HAP-1 (cell line): ENCODE measurements at regions not wholly inside any gene's neighbourhood (a gene's known extent, or its start where the extent isn't known, plus 50 kb on each side); places are given as distances from the start of the nearest gene placed in this dataset.
A peak's percentile ranks its signal among the peaks of the same experiment; 100 is the strongest.

Source experiments
- DNase-seq, 2 experiments: peaks; one replicate each; pipeline ENCODE4 v3.0.0-alpha.2; 2016 to 2020; ENCODE audit warnings: low spot score in 2 of 2
- H3K27me3 ChIP-seq: fragments of 250-450 bp; sonication (Bioruptor Pico); 2 replicates; pipeline ENCODE4 v1.5.1; 2020; ENCODE audit warnings: low read depth, mild to moderate bottlenecking, moderate library complexity
- H3K36me3 ChIP-seq: fragments of 250-450 bp; sonication (Bioruptor Pico); replicated peaks from 2 replicates; pipeline ENCODE4 v1.5.1; 2020; ENCODE audit warnings: mild to moderate bottlenecking
- H3K4me1 ChIP-seq: fragments of 250-450 bp; sonication (Bioruptor Pico); 2 replicates; pipeline ENCODE4 v1.5.1; 2020; ENCODE audit warnings: mild to moderate bottlenecking
- H3K4me3 ChIP-seq: fragments of 250-450 bp; sonication (Bioruptor Pico); 2 replicates; pipeline ENCODE4 v1.5.1; 2020; ENCODE audit warnings: mild to moderate bottlenecking, moderate library complexity
- H3K9me3 ChIP-seq: fragments of 250-450 bp; sonication (Bioruptor Pico); 2 replicates; pipeline ENCODE4 v1.5.1; 2020; ENCODE audit warnings: mild to moderate bottlenecking, moderate library complexity
- in situ Hi-C: fragments of 300-500 bp; cut with MboI; formaldehyde crosslinking; loops from 3 replicates; pipeline ENCODE4 v1.14.3; 2020; ENCODE audit warnings: low sequenced_read_pairs, inconsistent platforms, mixed read lengths

GRCh38 chr10:111432588-111432987 is 355.8 kb downstream of the ADRA2A start:
- in situ Hi-C loops = no loop called here
- Histone ChIP-seq H3K4me3 (no peak overlapping the region), H3K9me3 (no peaks in the 10 kb centered on the region), H3K4me1 (no peaks in the 10 kb centered on the region), H3K36me3 (no peaks in the 10 kb centered on the region), H3K27me3 (no peaks in the 10 kb centered on the region)
- peak in 1 of 2 experiments; percentile 52 for DNase-seq

- H3K4me3 ChIP-seq = no peak overlapping the region
- no peak for DNase-seq
- in situ Hi-C loops = no loop called here
- no peaks in the 10 kb centered on the region for H3K4me1 ChIP-seq
- H3K9me3 ChIP-seq = no peaks in the 10 kb centered on the region
- no peaks in the 10 kb centered on the region for H3K27me3 ChIP-seq
- H3K36me3 ChIP-seq = no peaks in the 10 kb centered on the region
Measured at GRCh38 chr10:111435871-111436270, 359.0 kb downstream of the ADRA2A start.

- Histone ChIP-seq H3K36me3 (no peaks in the 10 kb centered on the region), H3K4me3 (no peak overlapping the region), H3K9me3 (no peaks in the 10 kb centered on the region), H3K27me3 (no peaks in the 10 kb centered on the region), H3K4me1 (no peaks in the 10 kb centered on the region)
- in situ Hi-C loops = no loop called here
- no peak for DNase-seq
Measured at GRCh38 chr10:111439034-111439842, 362.4 kb downstream of the ADRA2A start.

DNA sequence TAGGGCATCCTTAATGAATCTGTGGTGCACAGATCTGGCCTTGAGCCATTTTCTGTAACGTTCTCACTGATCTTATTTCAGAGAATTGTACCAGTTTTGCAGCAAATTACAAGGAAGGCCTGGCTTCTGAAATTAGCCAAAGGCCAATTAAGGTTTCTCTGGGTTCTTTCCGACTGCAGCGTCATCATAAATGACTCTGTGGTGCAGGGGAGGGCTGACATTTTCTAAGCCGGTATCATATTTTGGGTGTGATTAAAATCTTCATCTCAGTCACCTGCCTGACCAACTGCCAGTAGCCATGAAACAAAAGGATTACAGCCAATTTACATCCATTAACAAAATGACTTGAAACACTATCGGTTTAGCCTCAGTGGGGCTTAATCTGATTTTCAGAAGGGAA is 363.7 kb downstream of the ADRA2A start:
- no peaks in the 10 kb centered on the region for H3K4me1 ChIP-seq
- no peak for DNase-seq
- in situ Hi-C loops = no loop called here

GRCh38 chr10:111445667-111446066 is 368.8 kb downstream of the ADRA2A start:
- in situ Hi-C loops = no loop called here
- no peak overlapping the region for H3K4me3 ChIP-seq
- no peak for DNase-seq
- H3K36me3 ChIP-seq = no peaks in the 10 kb centered on the region
- no peaks in the 10 kb centered on the region for H3K9me3 ChIP-seq
- no peaks in the 10 kb centered on the region for H3K27me3 ChIP-seq
- H3K4me1 ChIP-seq = no peaks in the 10 kb centered on the region

More for the DNA sequence above, 363.7 kb downstream of the ADRA2A start:
- Histone ChIP-seq H3K27me3 (no peaks in the 10 kb centered on the region), H3K9me3 (no peaks in the 10 kb centered on the region), H3K4me3 (no peak overlapping the region), H3K36me3 (no peaks in the 10 kb centered on the region)

GRCh38 chr10:111446966-111447365 is 370.1 kb downstream of the ADRA2A start:
- Histone ChIP-seq H3K4me1 (no peaks in the 10 kb centered on the region), H3K27me3 (no peaks in the 10 kb centered on the region), H3K4me3 (no peak overlapping the region), H3K36me3 (no peaks in the 10 kb centered on the region), H3K9me3 (no peaks in the 10 kb centered on the region)
- in situ Hi-C loops = no loop called here
- DNase-seq = no peak

DNA sequence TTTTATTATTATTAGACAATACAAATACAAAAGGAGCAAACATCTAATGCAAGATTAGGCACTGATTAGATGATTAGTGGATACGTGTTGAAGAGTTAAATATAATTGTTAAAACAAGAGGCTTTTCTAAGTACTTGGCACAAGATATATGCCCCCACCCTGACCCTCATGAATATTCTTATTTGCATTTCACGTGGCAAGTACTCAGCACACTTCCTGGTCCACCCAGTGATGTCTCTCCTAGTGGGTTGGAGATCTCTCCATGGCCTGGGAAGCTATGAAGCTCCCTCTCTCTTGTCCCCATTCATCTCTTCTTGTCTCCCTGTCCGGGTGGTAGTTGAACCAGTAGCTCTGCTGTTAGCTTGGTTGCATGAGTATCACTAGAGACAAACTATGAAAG is 375.3 kb downstream of the ADRA2A start:
- Histone ChIP-seq H3K4me3 (no peak overlapping the region), H3K9me3 (no peaks in the 10 kb centered on the region), H3K27me3 (no peaks in the 10 kb centered on the region), H3K36me3 (no peaks in the 10 kb centered on the region), H3K4me1 (no peaks in the 10 kb centered on the region)
- in situ Hi-C loops = no loop called here
- DNase-seq = no peak

GRCh38 chr10:111455776-111456426 is 379.1 kb downstream of the ADRA2A start:
- no peaks in the 10 kb centered on the region for H3K27me3 ChIP-seq
- H3K36me3 ChIP-seq = no peaks in the 10 kb centered on the region
- H3K4me1 ChIP-seq = no peaks in the 10 kb centered on the region
- no peak overlapping the region for H3K4me3 ChIP-seq
- H3K9me3 ChIP-seq = no peaks in the 10 kb centered on the region
- DNase-seq = no peak
- in situ Hi-C loops = no loop called here

DNA sequence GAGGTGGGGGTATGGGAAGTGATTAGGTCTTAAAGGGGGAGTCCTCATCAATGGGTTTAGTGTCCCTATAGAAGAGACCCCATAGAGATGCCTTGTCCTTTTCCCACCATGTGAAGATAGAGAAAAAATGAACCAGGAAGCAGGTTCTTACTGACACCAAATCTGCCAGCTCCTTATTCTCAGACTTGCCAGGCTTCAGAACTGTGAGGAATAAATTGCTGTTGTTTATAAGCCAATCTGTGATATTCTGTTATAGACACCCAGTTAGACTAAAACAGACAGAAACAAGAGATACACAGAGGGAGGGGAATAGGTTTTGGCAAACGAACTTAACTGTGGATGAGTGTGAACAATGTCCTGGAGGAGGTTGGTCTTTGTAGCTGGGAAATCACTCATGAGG is 381.4 kb downstream of the ADRA2A start:
- Histone ChIP-seq H3K36me3 (no peaks in the 10 kb centered on the region), H3K27me3 (no peaks in the 10 kb centered on the region), H3K4me1 (no peaks in the 10 kb centered on the region), H3K4me3 (no peak overlapping the region), H3K9me3 (no peaks in the 10 kb centered on the region)
- DNase-seq = no peak
- in situ Hi-C loops = no loop called here

DNA sequence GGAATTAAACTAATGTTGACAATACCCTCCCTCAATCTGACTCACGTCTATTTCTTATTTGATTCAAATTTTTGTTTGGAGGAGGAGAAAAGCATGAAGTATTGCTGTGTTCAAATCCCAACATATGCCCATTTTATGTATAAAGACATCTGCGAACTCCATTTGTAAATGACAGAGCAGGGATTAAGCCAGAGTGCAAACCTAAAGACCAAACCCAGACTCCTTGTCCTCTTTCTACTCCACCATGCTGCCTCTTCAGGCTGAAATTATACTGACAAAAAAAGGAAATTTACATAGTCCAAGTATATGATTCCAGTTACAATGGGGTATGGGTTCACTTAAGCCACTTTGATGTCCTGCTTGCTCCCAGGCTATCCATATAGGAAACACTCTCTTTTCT is 383.1 kb downstream of the ADRA2A start:
- Histone ChIP-seq H3K27me3 (no peaks in the 10 kb centered on the region), H3K36me3 (no peaks in the 10 kb centered on the region), H3K9me3 (no peaks in the 10 kb centered on the region), H3K4me1 (no peaks in the 10 kb centered on the region), H3K4me3 (no peak overlapping the region)
- in situ Hi-C loops = no loop called here
- no peak for DNase-seq

DNA sequence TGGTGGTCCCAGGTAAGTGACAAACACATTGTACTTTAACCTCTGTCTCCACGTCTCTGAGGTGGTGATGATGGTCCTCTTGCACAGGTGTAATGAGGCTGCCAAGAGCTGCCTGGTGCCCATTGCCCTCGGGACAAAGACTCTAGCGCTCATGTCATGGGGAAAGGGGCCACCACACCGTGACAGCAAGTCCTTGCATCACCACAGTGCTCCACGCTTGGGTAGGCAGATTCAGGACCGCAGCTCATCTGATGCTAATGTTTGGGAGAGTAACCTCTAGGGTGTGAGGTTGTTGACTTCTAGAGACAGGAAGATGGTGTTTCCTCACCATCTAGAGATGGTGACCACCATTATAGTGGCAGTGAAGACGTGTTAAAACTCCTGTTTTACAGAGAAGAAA is 395.6 kb downstream of the ADRA2A start:
- DNase-seq = no peak
- no peaks in the 10 kb centered on the region for H3K4me1 ChIP-seq
- no peaks in the 10 kb centered on the region for H3K36me3 ChIP-seq
- H3K4me3 ChIP-seq = no peak overlapping the region
- no peaks in the 10 kb centered on the region for H3K27me3 ChIP-seq
- in situ Hi-C loops = no loop called here
- H3K9me3 ChIP-seq = no peaks in the 10 kb centered on the region

- Histone ChIP-seq H3K9me3 (no peaks in the 10 kb centered on the region), H3K4me1 (no peaks in the 10 kb centered on the region), H3K36me3 (no peaks in the 10 kb centered on the region), H3K27me3 (no peaks in the 10 kb centered on the region), H3K4me3 (no peak overlapping the region)
- DNase-seq = no peak
- in situ Hi-C loops = no loop called here
Measured at GRCh38 chr10:111473361-111473760, 396.5 kb downstream of the ADRA2A start.

GRCh38 chr10:111474786-111475185 is 398.0 kb downstream of the ADRA2A start:
- in situ Hi-C loops = no loop called here
- no peaks in the 10 kb centered on the region for H3K36me3 ChIP-seq
- H3K9me3 ChIP-seq = no peaks in the 10 kb centered on the region
- no peak for DNase-seq
- H3K4me1 ChIP-seq = no peaks in the 10 kb centered on the region
- H3K4me3 ChIP-seq = no peak overlapping the region
- no peaks in the 10 kb centered on the region for H3K27me3 ChIP-seq

- Histone ChIP-seq H3K4me3 (no peak overlapping the region), H3K27me3 (no peaks in the 10 kb centered on the region), H3K36me3 (no peaks in the 10 kb centered on the region), H3K4me1 (no peaks in the 10 kb centered on the region), H3K9me3 (no peaks in the 10 kb centered on the region)
- in situ Hi-C loops = no loop called here
- no peak for DNase-seq
Measured at GRCh38 chr10:111475720-111476119, 398.9 kb downstream of the ADRA2A start.
